HCT116 (cell line): ENCODE measurements at regions not wholly inside any gene's neighbourhood (a gene's known extent, or its start where the extent isn't known, plus 50 kb on each side); places are given as distances from the start of the nearest gene placed in this dataset.

Experiments used
- ATAC-seq: fragments of 200-7000 bp; cut with Tn5 transposase; 2 replicates; pipeline ENCODE4 v1.9.1; 2020; ENCODE audit warnings: mild to moderate bottlenecking, moderate library complexity
- BruUV-seq: library from RNA; stranded (reverse); fragments of 400-500 nt; replicated peaks from 2 replicates; lab custom pipeline; 2021; lab: Mats Ljungman, UMichigan
- CTCF ChIA-PET: fragments of 300-600 bp; sonication (Branson Sonifier 250); formaldehyde crosslinking; loops from one replicate; lab custom pipeline; 2021; ENCODE audit warnings: antibody characterized with exemption; lab: Charles Lee
- POLR2A ChIA-PET: fragments of 300-600, 350-600 bp; sonication (Branson Sonifier 250); formaldehyde crosslinking; loops from one replicate; lab custom pipeline; 2021; ENCODE audit warnings: antibody characterized with exemption; lab: Charles Lee
- RAD21 ChIA-PET, 2 experiments: fragments of 300-600 bp; sonication (Branson Sonifier 250); formaldehyde crosslinking; loops; one replicate each; lab custom pipeline; 2023; ENCODE audit warnings: low total read pairs in 2 of 2; ENCODE audit not compliant: uncharacterized antibody in 2 of 2, unreplicated experiment in 2 of 2, low non-redundant PET in 1 of 2; lab: Charles Lee
- DNase-seq: peaks from one replicate; pipeline ENCODE4 v3.0.0-alpha.2; 2010; ENCODE audit warnings: low read depth, low spot score
- H2AFZ ChIP-seq: fragments of 200-600 bp; shearing (Covaris generic), sonication (generic); 2 replicates; pipeline ENCODE4 v1.6.1; 2017; ENCODE audit warnings: low read depth, mixed run types, mixed read lengths, antibody characterized with exemption, low read length; ENCODE audit not compliant: poor library complexity, severe bottlenecking
- H3K27ac ChIP-seq: 2 replicates; pipeline ENCODE4 v1.5.1; 2012; ENCODE audit warnings: low read depth, low read length
- H3K27me3 ChIP-seq: fragments of 200-600 bp; sonication (generic); 2 replicates; pipeline ENCODE4 v1.6.1; 2016; ENCODE audit warnings: mixed run types, low read length, mixed read lengths; ENCODE audit not compliant: insufficient read depth
- H3K36me3 ChIP-seq, 2 experiments: fragments of 200-500 bp in 1 of 2; fragments of 200-600 bp in 1 of 2; sonication (Bioruptor generic) in 1 of 2; sonication (generic) in 1 of 2; 2 replicates each; pipeline versions ENCODE4 v1.5.1 to v1.6.1; 2014 to 2016; ENCODE audit warnings: low read length in 2 of 2, inconsistent platforms in 1 of 2, mixed read lengths in 1 of 2, mixed run types in 1 of 2; ENCODE audit not compliant: insufficient read depth in 2 of 2, control insufficient read depth in 1 of 2
- H3K4me1 ChIP-seq, 2 experiments: fragments of 200-600 bp in 1 of 2; sonication (generic) in 1 of 2; 2 replicates each; pipeline versions ENCODE4 v1.5.1 to v1.6.1; 2012 to 2017; ENCODE audit warnings: low read length in 2 of 2, inconsistent platforms in 1 of 2, mild to moderate bottlenecking in 1 of 2, mixed read lengths in 1 of 2, mixed run types in 1 of 2, moderate library complexity in 1 of 2; ENCODE audit not compliant: insufficient read depth in 2 of 2, control insufficient read depth in 1 of 2
- H3K4me2 ChIP-seq: fragments of 200-600 bp; sonication (generic); 2 replicates; pipeline ENCODE4 v1.6.1; 2017; ENCODE audit warnings: mixed run types, low read length, mixed read lengths
- H3K4me3 ChIP-seq, 2 experiments: fragments of 200-600 bp in 1 of 2; sonication (generic) in 1 of 2; replicated peaks in 1 of 2; 2 replicates each; pipeline ENCODE4 v1.5.1; 2011 to 2016; ENCODE audit warnings: low read length in 2 of 2, control low read depth in 1 of 2, low read depth in 1 of 2, mild to moderate bottlenecking in 1 of 2, mixed read lengths in 1 of 2, mixed run types in 1 of 2
- H3K79me2 ChIP-seq: fragments of 200-600 bp; sonication (generic); 2 replicates; pipeline ENCODE4 v1.6.1; 2017; ENCODE audit warnings: mild to moderate bottlenecking, mixed run types, low read length, moderate library complexity, mixed read lengths; ENCODE audit not compliant: insufficient read depth
- H3K9ac ChIP-seq: fragments of 200-600 bp; sonication (generic); 2 replicates; pipeline ENCODE4 v1.6.1; 2016; ENCODE audit warnings: low read length, mixed read lengths
- H3K9me2 ChIP-seq: fragments of 200-600 bp; sonication (generic), shearing (Covaris generic); 2 replicates; pipeline ENCODE4 v1.6.1; 2017; ENCODE audit warnings: mixed run types, mild to moderate bottlenecking, moderate library complexity; ENCODE audit not compliant: insufficient read depth
- H3K9me3 ChIP-seq, 2 experiments: fragments of 200-500 bp in 1 of 2; fragments of 200-600 bp in 1 of 2; sonication (Bioruptor generic) in 1 of 2; sonication (generic) in 1 of 2; 2 replicates each; pipeline ENCODE4 v1.6.1; 2014 to 2017; ENCODE audit warnings: low read length in 2 of 2, mixed read lengths in 2 of 2, inconsistent platforms in 1 of 2, low read depth in 1 of 2, mild to moderate bottlenecking in 1 of 2, mixed run types in 1 of 2, moderate library complexity in 1 of 2; ENCODE audit not compliant: control insufficient read depth in 1 of 2, insufficient read depth in 1 of 2
- H4K20me1 ChIP-seq: fragments of 200-600 bp; sonication (generic), shearing (Covaris generic); 2 replicates; pipeline ENCODE4 v1.6.1; 2017; ENCODE audit warnings: mixed run types, mild to moderate bottlenecking, moderate library complexity; ENCODE audit not compliant: insufficient read depth
- ATF3 ChIP-seq: IDR thresholded peaks from 2 replicates; pipeline ENCODE4 v1.6.1; 2012
- CBX3 ChIP-seq: IDR thresholded peaks from 2 replicates; pipeline ENCODE4 v1.6.1; 2012; ENCODE audit warnings: low read depth
- CEBPB ChIP-seq: IDR thresholded peaks from 2 replicates; pipeline ENCODE4 v1.6.1; 2012; ENCODE audit warnings: low read depth
- EGR1 ChIP-seq: IDR thresholded peaks from 2 replicates; pipeline ENCODE4 v1.6.1; 2012; ENCODE audit warnings: low read depth
- ELF1 ChIP-seq: IDR thresholded peaks from 2 replicates; pipeline ENCODE4 v1.6.1; 2012; ENCODE audit warnings: low read depth, borderline replicate concordance
- EZH2 ChIP-seq: fragments of 200-600 bp; sonication (generic); IDR thresholded peaks from 2 replicates; pipeline ENCODE4 v1.6.1; 2017; ENCODE audit warnings: antibody characterized with exemption, mixed run types
- EZH2phosphoT487 ChIP-seq: fragments of 200-600 bp; IDR thresholded peaks from 2 replicates; pipeline ENCODE4 v1.6.1; 2018; ENCODE audit warnings: antibody characterized with exemption, borderline replicate concordance
- FOSL1 ChIP-seq: IDR thresholded peaks from 2 replicates; pipeline ENCODE4 v1.6.1; 2012; ENCODE audit warnings: low read depth
- JUND ChIP-seq: IDR thresholded peaks from 2 replicates; pipeline ENCODE4 v1.6.1; 2012
- POLR2A ChIP-seq: IDR thresholded peaks from 2 replicates; pipeline ENCODE4 v1.7.0; 2011; ENCODE audit warnings: borderline replicate concordance; ENCODE audit not compliant: insufficient read depth, insufficient read length; ENCODE audit errors: extremely low read depth
- SIN3A ChIP-seq: IDR thresholded peaks from 2 replicates; pipeline ENCODE4 v1.6.1; 2012; ENCODE audit warnings: low read depth
- SRF ChIP-seq: IDR thresholded peaks from 2 replicates; pipeline ENCODE4 v1.6.1; 2012; ENCODE audit warnings: low read depth
- YY1 ChIP-seq: IDR thresholded peaks from 2 replicates; pipeline ENCODE4 v1.6.1; 2011; ENCODE audit warnings: low read length, low read depth, moderate library complexity, mild to moderate bottlenecking; ENCODE audit not compliant: insufficient replicate concordance; ENCODE audit errors: extremely low read depth
- ZNF274 ChIP-seq: fragments of 200-500 bp; sonication (Bioruptor generic); IDR thresholded peaks from 2 replicates; pipeline ENCODE4 v1.6.1; 2014; ENCODE audit warnings: mild to moderate bottlenecking, low read depth, low read length, inconsistent platforms
- intact Hi-C: fragments of 100-400 bp; cut with micrococcal nuclease; formaldehyde crosslinking; loops from 2 replicates; pipeline ENCODE4 v1.10.0; 2022
- TF ChIP-seq, protein P1 (sequence below): IDR thresholded peaks from 2 replicates; pipeline ENCODE4 v1.6.1; 2011; ENCODE audit warnings: mild to moderate bottlenecking, low read length, moderate library complexity; ENCODE audit not compliant: insufficient replicate concordance; ENCODE audit errors: extremely low read depth
- TF ChIP-seq, protein P2 (sequence below), 3 experiments: fragments of 200-600 bp in 1 of 3; sonication (generic) in 1 of 3; IDR thresholded peaks in 2 of 3; conservative IDR thresholded peaks in 1 of 3; 2 replicates each; pipeline ENCODE4 v1.5.1; 2012 to 2017; ENCODE audit warnings: low read depth in 2 of 3, low read length in 2 of 3, antibody characterized with exemption in 1 of 3, borderline replicate concordance in 1 of 3, control low read depth in 1 of 3, mild to moderate bottlenecking in 1 of 3, mixed read lengths in 1 of 3, mixed run types in 1 of 3, moderate library complexity in 1 of 3; ENCODE audit not compliant: insufficient read depth in 1 of 3

- no peak for TF ChIP-seq ELF1
- no peak for TF ChIP-seq EGR1
- TF ChIP-seq CEBPB = no peak
- no peak for TF ChIP-seq EZH2phosphoT487
- no peak for TF ChIP-seq ATF3
- no peak for TF ChIP-seq SRF
- no peak for TF ChIP-seq CBX3
- no peak for TF ChIP-seq EZH2
- TF ChIP-seq POLR2A = no peak
These were observed 93.0 kb upstream of the P3H2 start (continued) for GRCh38 chr3:190213727-190214126.

GRCh38 chr3:190210608-190211007, 89.9 kb upstream of the P3H2 start:
- Histone ChIP-seq H3K9ac (no peak overlapping the region), H3K9me3 (no peaks in the 10 kb centered on the region; a peak in 1 of 4 replicates), H3K27ac (no peak overlapping the region)
- RAD21 ChIA-PET = no interaction called here
- no TSS peak for BruUV-seq
- no peak for TF ChIP-seq ATF3
- TF ChIP-seq ZNF274 = no peak
- no peak for TF ChIP-seq CBX3
- TF ChIP-seq, protein P1, sequence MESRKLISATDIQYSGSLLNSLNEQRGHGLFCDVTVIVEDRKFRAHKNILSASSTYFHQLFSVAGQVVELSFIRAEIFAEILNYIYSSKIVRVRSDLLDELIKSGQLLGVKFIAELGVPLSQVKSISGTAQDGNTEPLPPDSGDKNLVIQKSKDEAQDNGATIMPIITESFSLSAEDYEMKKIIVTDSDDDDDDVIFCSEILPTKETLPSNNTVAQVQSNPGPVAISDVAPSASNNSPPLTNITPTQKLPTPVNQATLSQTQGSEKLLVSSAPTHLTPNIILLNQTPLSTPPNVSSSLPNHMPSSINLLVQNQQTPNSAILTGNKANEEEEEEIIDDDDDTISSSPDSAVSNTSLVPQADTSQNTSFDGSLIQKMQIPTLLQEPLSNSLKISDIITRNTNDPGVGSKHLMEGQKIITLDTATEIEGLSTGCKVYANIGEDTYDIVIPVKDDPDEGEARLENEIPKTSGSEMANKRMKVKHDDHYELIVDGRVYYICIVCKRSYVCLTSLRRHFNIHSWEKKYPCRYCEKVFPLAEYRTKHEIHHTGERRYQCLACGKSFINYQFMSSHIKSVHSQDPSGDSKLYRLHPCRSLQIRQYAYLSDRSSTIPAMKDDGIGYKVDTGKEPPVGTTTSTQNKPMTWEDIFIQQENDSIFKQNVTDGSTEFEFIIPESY = no peak
- no peak for TF ChIP-seq POLR2A
- TF ChIP-seq EZH2phosphoT487 = no peak
- no peak for TF ChIP-seq FOSL1
- TF ChIP-seq ELF1 = no peak
- no peak for TF ChIP-seq YY1
- no peak for TF ChIP-seq CEBPB
- TF ChIP-seq JUND = no peak
- TF ChIP-seq SRF = no peak
- TF ChIP-seq, protein P2, sequence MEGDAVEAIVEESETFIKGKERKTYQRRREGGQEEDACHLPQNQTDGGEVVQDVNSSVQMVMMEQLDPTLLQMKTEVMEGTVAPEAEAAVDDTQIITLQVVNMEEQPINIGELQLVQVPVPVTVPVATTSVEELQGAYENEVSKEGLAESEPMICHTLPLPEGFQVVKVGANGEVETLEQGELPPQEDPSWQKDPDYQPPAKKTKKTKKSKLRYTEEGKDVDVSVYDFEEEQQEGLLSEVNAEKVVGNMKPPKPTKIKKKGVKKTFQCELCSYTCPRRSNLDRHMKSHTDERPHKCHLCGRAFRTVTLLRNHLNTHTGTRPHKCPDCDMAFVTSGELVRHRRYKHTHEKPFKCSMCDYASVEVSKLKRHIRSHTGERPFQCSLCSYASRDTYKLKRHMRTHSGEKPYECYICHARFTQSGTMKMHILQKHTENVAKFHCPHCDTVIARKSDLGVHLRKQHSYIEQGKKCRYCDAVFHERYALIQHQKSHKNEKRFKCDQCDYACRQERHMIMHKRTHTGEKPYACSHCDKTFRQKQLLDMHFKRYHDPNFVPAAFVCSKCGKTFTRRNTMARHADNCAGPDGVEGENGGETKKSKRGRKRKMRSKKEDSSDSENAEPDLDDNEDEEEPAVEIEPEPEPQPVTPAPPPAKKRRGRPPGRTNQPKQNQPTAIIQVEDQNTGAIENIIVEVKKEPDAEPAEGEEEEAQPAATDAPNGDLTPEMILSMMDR (IDR thresholded peaks at IDR 0.05 in 2 of 3, conservative IDR thresholded peaks at IDR 0.05 in 1 of 3; ENCODE audit: borderline replicate concordance in 1 of 3, insufficient read depth in 1 of 3, low read depth in 2 of 3, low read length in 2 of 3) = no peak
- no peak for TF ChIP-seq SIN3A
- TF ChIP-seq, all 23 proteins: peak for 0
- Histone ChIP-seq H3K9me2 (0 out of 2 replicates have a peak, but pooled peaks cover 3% of the 10 kb centered on the region), H3K4me2 (no peak overlapping the region), H3K27me3 (no peaks in the 10 kb centered on the region), H3K4me3 (no peak overlapping the region), H3K79me2 (no peaks in the 10 kb centered on the region), H2AFZ (no peak overlapping the region), H3K36me3 (no peaks in the 10 kb centered on the region), H3K4me1 (no peaks in the 10 kb centered on the region), H4K20me1 (no peaks in the 10 kb centered on the region)
- CTCF ChIA-PET = interaction anchor here (0.8 kb wide), 1 partner anchor 14 kb away, joined by 3 read pairs; no protein-coding TSS in a partner anchor
- POLR2A ChIA-PET = no interaction called here
- intact Hi-C loops = no loop called here
- ATAC-seq (no peak), DNase-seq (no peak)
